HK-2 (cell line): ENCODE measurements at regions not wholly inside any gene's neighbourhood (a gene's known extent, or its start where the extent isn't known, plus 50 kb on each side); places are given as distances from the start of the nearest gene placed in this dataset.

Source experiments
- DNase-seq: peaks from one replicate; pipeline ENCODE4 v3.0.0-alpha.2; 2018; ENCODE audit not compliant: unreplicated experiment

- DNase-seq, result no peak
Measured at GRCh38 chr13:59447846-59448620, 715.7 kb downstream of the DIAPH3 start.

GRCh38 chr13:59449750-59450149, 714.0 kb downstream of the DIAPH3 start:
- DNase-seq, result no peak

- DNase-seq, result no peak
Measured at GRCh38 chr13:59450229-59450628, 713.5 kb downstream of the DIAPH3 start.

- no peak for DNase-seq
Measured at GRCh38 chr13:59451236-59451635, 712.5 kb downstream of the DIAPH3 start.

- no peak for DNase-seq
Measured at GRCh38 chr13:59452189-59452890, 711.4 kb downstream of the DIAPH3 start.

GRCh38 chr13:59458908-59459579, 704.7 kb downstream of the DIAPH3 start:
- peak; percentile 4 for DNase-seq

- DNase-seq, result no peak
Measured at GRCh38 chr13:59459972-59460371, 703.8 kb downstream of the DIAPH3 start.

GRCh38 chr13:59461411-59461810, 702.3 kb downstream of the DIAPH3 start:
- no peak for DNase-seq

- DNase-seq, result no peak
Measured at GRCh38 chr13:59463023-59463422, 700.7 kb downstream of the DIAPH3 start.

GRCh38 chr13:59464926-59465325, 698.8 kb downstream of the DIAPH3 start:
- DNase-seq, result no peak

GRCh38 chr13:59468396-59468795, 695.3 kb downstream of the DIAPH3 start:
- DNase-seq, result no peak

- DNase-seq, result no peak
Measured at GRCh38 chr13:59471106-59471505, 692.6 kb downstream of the DIAPH3 start.

GRCh38 chr13:59472134-59472533, 691.6 kb downstream of the DIAPH3 start:
- no peak for DNase-seq

- no peak for DNase-seq
Measured at GRCh38 chr13:59474696-59475095, 689.0 kb downstream of the DIAPH3 start.

- no peak for DNase-seq
Measured at GRCh38 chr13:59475911-59476310, 687.8 kb downstream of the DIAPH3 start.

GRCh38 chr13:59476366-59476765, 687.4 kb downstream of the DIAPH3 start:
- no peak for DNase-seq

- no peak for DNase-seq
Measured at GRCh38 chr13:59477011-59477410, 686.7 kb downstream of the DIAPH3 start.

GRCh38 chr13:59478908-59479307, 684.8 kb downstream of the DIAPH3 start:
- DNase-seq, result no peak

- DNase-seq, result no peak
Measured at GRCh38 chr13:59479629-59480028, 684.1 kb downstream of the DIAPH3 start.

- DNase-seq, result no peak
Measured at GRCh38 chr13:59480396-59481259, 683.1 kb downstream of the DIAPH3 start.

GRCh38 chr13:59483501-59484145, 680.1 kb downstream of the DIAPH3 start:
- DNase-seq, result no peak
